GM19452 (cell line): ENCODE measurements at regions not wholly inside any gene's neighbourhood (a gene's known extent, or its start where the extent isn't known, plus 50 kb on each side); places are given as distances from the start of the nearest gene placed in this dataset.
"Not testable (repeated sequence)": the region's sequence is repeated elsewhere in the genome, so short reads cannot be mapped to it uniquely, and the experiment has no call there.

Source experiments
- ATAC-seq: cut with Tn5 transposase; IDR thresholded peaks from one replicate; pipeline ENCODE4 v1.9.1; 2021; ENCODE audit not compliant: unreplicated experiment

GRCh38 chr2:87662316-87663290 lies 85.3 kb upstream of the PLGLB2 start:
- not testable (repeated sequence) for ATAC-seq

- ATAC-seq: not testable (repeated sequence)
These were observed 84.5 kb upstream of the PLGLB2 start for GRCh38 chr2:87663347-87663746.

DNA sequence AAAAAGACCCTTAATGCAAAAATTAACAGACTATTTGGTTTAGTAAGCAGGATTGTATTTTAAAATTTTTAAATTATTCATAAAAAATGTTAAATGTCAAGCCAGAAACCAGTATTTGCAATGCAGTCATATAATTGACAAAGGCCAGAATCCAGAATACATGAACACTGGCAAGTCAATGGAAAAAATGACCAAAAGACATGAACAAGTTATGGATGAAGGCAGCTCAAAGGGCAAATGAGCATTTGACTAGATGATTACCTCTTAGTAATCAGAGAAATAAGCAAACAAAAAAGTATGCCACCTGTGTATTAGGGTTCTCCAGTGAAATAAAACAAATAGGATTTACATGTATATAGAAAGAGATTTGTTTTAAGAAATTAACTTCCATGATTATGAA lies 80.9 kb upstream of the PLGLB2 start:
- ATAC-seq: not testable (repeated sequence)

DNA sequence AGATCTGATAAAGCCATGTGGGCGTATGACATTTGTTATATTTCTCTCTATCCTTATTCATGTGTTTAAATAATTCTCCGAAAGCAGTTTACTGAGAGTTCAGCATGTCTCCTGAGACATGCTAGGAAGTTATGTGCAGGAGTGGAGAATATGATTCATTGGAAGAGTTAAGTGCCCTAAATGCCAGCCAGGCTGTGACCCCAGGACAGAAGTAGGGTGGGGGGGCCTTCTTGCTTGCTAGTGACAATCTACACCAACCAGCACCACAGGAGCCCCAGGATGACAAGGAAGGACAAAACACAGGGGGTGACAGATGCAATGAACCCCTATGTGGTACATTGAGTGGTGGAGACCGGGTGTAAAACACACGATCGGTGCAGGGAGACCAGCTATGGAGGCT lies 79.5 kb upstream of the PLGLB2 start:
- ATAC-seq: not testable (repeated sequence)

DNA sequence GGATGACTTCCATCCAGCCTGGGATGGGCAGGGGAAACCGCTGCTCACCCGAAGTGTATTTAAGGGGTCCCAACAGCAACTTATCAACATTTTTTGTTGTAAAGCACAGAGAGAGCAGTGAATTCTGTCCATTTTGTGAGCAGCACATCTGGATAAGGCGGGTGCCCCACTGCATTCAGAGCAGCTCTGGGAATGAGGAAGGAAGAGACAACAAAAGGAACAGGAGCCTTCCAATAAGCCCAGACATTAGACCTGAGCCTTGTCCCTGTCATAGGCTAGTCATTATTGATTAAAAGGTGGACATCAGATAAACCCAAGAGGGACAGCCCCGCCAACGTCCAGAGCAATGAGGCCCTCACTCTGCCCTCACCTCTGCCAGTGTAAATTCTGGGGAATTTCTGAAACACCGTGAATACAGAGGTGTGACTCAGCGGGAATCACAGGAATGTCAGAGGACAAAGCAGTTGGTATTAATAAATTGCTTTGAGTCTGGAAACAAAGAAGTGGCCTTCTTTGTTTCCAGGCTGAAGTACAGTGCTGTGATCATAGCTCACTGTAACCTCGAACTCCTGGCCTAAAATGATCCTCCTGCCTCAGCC lies 78.2 kb upstream of the PLGLB2 start:
- ATAC-seq: not testable (repeated sequence)

DNA sequence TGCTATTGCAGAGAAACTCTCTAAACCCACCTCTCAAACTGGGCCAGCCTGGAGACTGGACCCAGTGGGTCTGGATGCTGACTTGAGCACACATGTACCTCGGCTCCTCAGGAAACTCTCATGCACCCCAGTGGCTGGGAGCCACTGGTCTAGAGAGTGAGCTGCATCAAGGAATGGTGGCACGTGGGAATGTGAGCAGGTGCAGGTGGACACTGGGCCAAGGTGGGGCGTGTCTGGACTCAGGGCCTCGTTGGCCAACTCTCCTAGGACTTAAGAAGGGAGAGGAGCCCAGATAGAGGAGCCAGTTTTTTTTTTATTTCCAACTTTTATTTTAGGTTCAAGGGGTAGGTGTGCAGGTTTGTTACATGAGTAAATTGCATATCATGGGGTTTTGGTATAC lies 75.5 kb upstream of the PLGLB2 start:
- not testable (repeated sequence) for ATAC-seq

DNA sequence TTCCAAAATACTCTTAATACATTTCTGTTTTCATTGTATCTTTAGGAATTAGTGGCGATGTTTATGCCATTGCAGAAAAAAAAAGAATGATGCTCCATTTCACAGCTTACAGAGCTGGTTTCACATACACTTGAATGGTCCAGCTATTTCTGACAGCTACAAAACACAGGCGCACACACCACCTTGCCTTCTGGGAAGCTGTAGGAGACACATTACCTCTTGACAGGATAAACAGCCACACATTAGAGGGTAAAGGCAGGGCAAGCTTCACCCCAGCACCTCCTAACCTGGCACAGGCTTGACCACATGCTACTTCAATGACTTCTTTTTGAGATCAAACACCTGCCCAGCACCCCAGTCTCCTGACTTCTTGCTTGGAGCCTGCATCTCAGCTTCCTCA lies 73.2 kb upstream of the PLGLB2 start:
- ATAC-seq: not testable (repeated sequence)

- ATAC-seq: not testable (repeated sequence)
These were observed 72.4 kb upstream of the PLGLB2 start for GRCh38 chr2:87675487-87675886.

DNA sequence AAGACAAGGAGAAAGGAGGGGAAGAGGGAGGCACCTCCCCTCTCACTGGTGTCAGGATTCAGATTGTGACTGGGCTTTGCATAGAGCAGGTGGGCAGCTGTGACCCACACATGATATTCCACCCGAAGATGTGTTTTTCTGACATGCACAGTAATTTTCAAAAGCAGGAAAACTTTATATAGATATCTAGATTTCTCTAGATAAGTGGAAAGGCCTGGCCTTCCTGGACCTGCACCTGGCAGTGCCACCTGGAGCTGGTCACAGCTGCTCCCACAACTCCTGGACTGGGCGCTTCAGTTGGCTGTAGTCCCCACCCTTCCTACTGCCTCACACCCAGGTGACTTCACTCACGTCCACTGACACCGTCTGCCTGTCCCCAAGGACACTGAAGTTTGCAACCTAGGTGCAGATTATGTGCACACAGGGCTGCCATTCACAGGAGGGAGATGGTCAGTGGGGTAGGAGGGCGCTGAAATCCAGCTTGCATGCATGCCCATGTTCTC lies 70.4 kb upstream of the PLGLB2 start:
- ATAC-seq: not testable (repeated sequence)

- not testable (repeated sequence) for ATAC-seq
These were observed 69.1 kb upstream of the PLGLB2 start for GRCh38 chr2:87678742-87679173.

- not testable (repeated sequence) for ATAC-seq
These were observed 67.9 kb upstream of the PLGLB2 start for GRCh38 chr2:87679950-87680349.

DNA sequence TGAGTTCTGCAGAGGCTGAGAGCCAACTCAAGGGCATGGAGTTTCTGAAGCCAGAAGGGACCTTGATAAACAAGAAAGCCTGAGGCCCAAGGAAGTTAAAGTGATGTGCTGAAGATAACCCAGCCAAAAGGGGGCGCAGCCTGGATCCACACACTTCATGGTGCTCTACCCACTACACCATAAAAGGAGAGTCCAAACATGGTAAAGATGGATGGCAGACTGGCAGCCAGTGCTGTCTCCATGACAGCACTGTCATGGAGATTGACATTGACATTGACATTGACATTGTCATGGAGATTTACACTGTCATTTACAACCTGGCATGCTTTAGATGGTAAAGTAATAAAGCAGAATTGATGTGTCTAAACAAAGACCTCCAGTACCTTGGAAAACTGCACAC lies 67.2 kb upstream of the PLGLB2 start:
- not testable (repeated sequence) for ATAC-seq

GRCh38 chr2:87683451-87683850 lies 64.4 kb upstream of the PLGLB2 start:
- not testable (repeated sequence) for ATAC-seq

- not testable (repeated sequence) for ATAC-seq
These were observed 63.9 kb upstream of the PLGLB2 start for GRCh38 chr2:87683961-87684360.

DNA sequence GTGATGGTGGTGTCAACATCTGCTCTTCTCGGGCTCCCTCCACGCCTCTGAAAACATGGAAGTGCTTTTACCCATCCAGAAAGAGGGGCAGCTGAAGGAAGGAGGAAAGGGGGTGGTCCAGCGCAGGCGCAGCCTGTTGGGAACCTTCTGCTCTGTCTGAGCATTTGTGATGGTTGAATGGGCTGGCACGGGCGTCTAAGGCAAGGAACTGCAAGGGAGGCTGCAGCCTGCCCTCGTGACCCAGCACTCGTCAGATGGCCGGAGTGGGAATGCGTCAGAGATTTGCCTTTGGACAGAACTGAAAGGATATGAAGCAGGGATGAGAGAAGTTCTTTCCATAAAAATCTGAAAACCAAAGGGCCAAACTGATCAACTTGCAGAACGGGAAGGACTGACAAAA lies 62.3 kb upstream of the PLGLB2 start:
- not testable (repeated sequence) for ATAC-seq

- ATAC-seq: not testable (repeated sequence)
These were observed 60.9 kb upstream of the PLGLB2 start for GRCh38 chr2:87686873-87687549.

- not testable (repeated sequence) for ATAC-seq
These were observed 60.2 kb upstream of the PLGLB2 start for GRCh38 chr2:87687550-87688270.

DNA sequence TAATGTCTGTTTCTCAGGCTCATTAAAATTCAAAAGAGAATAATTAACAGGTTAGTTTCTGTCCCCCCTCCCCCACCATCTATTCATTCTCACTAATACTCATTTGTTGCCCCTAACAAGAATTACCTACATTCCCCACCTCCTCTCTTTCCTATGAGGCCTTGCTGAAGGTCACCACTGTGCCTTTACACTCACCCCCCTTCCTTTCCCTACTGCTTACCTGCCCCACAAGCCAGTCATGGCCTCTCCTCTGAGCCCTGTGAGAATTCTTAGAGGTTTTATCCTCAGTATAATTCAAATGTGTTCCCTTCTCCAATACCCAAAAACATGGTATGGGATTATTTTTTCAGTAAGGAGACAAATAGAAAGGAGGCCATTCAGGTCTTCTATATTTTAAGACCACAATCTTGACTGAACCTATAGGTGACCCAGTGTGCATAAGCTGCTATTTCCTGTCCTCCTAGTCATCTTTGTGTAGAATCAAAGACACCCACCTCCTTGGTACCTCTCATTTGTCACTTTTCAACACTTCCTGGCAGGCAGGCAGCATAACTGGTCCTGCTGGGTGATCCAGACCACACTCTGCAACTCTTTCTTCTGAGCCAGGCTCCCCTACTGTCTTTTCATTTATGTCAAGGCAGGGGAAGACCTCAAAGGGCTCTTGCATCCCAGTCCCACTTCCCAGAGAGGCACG lies 55.8 kb upstream of the PLGLB2 start:
- not testable (repeated sequence) for ATAC-seq

DNA sequence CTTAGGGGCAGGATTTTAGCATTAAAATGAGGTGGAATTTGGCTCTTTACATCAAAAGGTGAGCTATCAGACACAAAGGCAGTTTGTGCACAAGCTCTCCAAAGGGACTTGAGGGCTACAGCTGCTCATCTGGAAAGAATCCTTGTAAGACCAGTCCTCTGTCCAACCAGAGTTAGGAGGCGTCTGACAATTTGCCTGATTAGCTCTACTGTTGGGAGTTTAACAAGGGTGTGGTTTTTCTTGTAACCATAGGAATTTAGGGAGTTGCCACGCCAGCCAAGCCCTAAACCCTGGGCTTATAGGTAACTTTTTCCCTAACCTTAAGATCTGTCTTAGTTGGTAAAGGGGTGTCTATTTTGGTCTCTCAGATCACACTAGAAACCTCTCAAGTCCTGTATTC lies 55.0 kb upstream of the PLGLB2 start:
- not testable (repeated sequence) for ATAC-seq

DNA sequence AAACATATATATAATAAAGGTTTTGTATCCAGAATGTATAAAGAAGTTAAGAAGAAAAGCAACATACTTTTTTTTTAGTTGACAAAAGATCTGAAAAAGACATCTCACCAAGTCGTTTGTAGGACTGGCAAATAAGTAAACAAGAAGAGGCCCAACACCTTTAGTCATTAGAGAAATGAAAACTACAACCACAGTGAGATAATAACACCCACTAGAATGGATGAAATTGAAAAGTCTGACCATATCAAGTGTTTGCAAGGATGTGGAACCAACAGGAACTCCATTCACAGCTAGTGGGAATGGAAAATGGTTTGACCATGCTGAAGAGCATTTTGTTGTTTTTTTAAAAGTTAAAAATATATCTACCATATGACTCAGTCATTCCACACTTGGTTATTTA lies 54.0 kb upstream of the PLGLB2 start:
- not testable (repeated sequence) for ATAC-seq
